Left lung (tissue), 4 donors: ENCODE measurements at regions not wholly inside any gene's neighbourhood (a gene's known extent, or its start where the extent isn't known, plus 50 kb on each side); places are given as distances from the start of the nearest gene placed in this dataset.

Source experiments
- ATAC-seq: fragments of 200-7000 bp; cut with Tn5 transposase; one replicate; pipeline ENCODE4 v1.9.1; 2020; ENCODE audit warnings: moderate library complexity
- DNase-seq, 4 donors: peaks; one replicate each; pipeline ENCODE4 v3.0.0-alpha.2; 2013 to 2020
- H3K27ac ChIP-seq, 2 donors: fragments of 200-600 bp; sonication (generic) in 1 of 2; one replicate each; pipeline versions ENCODE4 v1.5.0 to v1.8.0; 2020 to 2021
- H3K27me3 ChIP-seq, 2 donors: fragments of 200-600 bp; sonication (generic) in 1 of 2; one replicate each; pipeline versions ENCODE4 v1.5.0 to v1.8.0; 2020 to 2021
- H3K36me3 ChIP-seq, 2 donors: fragments of 200-600 bp; sonication (generic) in 1 of 2; one replicate each; pipeline versions ENCODE4 v1.5.0 to v1.8.0; 2020 to 2021
- H3K4me1 ChIP-seq, 2 donors: fragments of 200-600 bp; one replicate each; pipeline ENCODE4 v1.8.0; 2021
- H3K4me3 ChIP-seq, 2 donors: fragments of 200-600 bp; sonication (generic) in 1 of 2; one replicate each; pipeline versions ENCODE4 v1.5.0 to v1.8.0; 2020 to 2021; ENCODE audit warnings: mild to moderate bottlenecking in 1 of 2
- H3K9me3 ChIP-seq, 2 donors: fragments of 200-600 bp; sonication (generic) in 1 of 2; one replicate each; pipeline versions ENCODE4 v1.5.0 to v1.8.0; 2020 to 2021
- CTCF ChIP-seq, 2 donors: fragments of 200-600 bp; sonication (generic) in 1 of 2; IDR thresholded peaks; one replicate each; pipeline versions ENCODE4 v1.5.0 to v1.8.0; 2021; ENCODE audit warnings: antibody characterized with exemption in 2 of 2
- intact Hi-C, 2 donors: fragments of 100-400 bp; cut with DNase I; formaldehyde crosslinking; loops; one replicate each; pipeline versions ENCODE4 v1.11.2 to v1.14.2; 2022
- donor health status: DM: no; HTN: yes; CAD: no.
- donor health status: DM: no; HTN: no; CAD: no.

GRCh38 chr5:167877114-167877722, 414.2 kb upstream of the WWC1 start:
- Histone ChIP-seq H3K36me3 (no peaks in the 10 kb centered on the region), H3K9me3 (no peaks in the 10 kb centered on the region), H3K27me3 (no peaks in the 10 kb centered on the region), H3K4me1 (no peaks in the 10 kb centered on the region), H3K4me3 (no peak overlapping the region), H3K27ac (no peak overlapping the region)
- DNase-seq (no peak), ATAC-seq (no peak)
- intact Hi-C loops: no loop called here
- TF ChIP-seq CTCF (IDR thresholded peaks at IDR 0.05): no peak

- DNase-seq (no peak), ATAC-seq (no peak)
- Histone ChIP-seq H3K27me3 (no peaks in the 10 kb centered on the region), H3K4me3 (no peak overlapping the region), H3K4me1 (no peaks in the 10 kb centered on the region), H3K27ac (no peak overlapping the region), H3K36me3 (no peaks in the 10 kb centered on the region), H3K9me3 (no peaks in the 10 kb centered on the region)
- TF ChIP-seq CTCF (IDR thresholded peaks at IDR 0.05): no peak
- intact Hi-C loops: no loop called here
Observed at GRCh38 chr5:167877924-167878323, 413.5 kb upstream of the WWC1 start.

GRCh38 chr5:167880420-167880819, 411.0 kb upstream of the WWC1 start:
- Histone ChIP-seq H3K4me1 (no peaks in the 10 kb centered on the region), H3K36me3 (no peaks in the 10 kb centered on the region), H3K9me3 (no peaks in the 10 kb centered on the region), H3K4me3 (no peak overlapping the region), H3K27ac (no peak overlapping the region), H3K27me3 (no peaks in the 10 kb centered on the region)
- intact Hi-C loops: no loop called here
- DNase-seq: no peak
- ATAC-seq: no peak
- TF ChIP-seq CTCF (IDR thresholded peaks at IDR 0.05): no peak

- ATAC-seq (no peak), DNase-seq (no peak)
- Histone ChIP-seq H3K36me3 (no peaks in the 10 kb centered on the region), H3K9me3 (no peaks in the 10 kb centered on the region), H3K27ac (no peak overlapping the region), H3K4me3 (no peak overlapping the region), H3K4me1 (no peaks in the 10 kb centered on the region), H3K27me3 (no peaks in the 10 kb centered on the region)
- no peak for TF ChIP-seq CTCF (IDR thresholded peaks at IDR 0.05)
- intact Hi-C loops: no loop called here
Observed at GRCh38 chr5:167881041-167881440, 410.4 kb upstream of the WWC1 start.

GRCh38 chr5:167886196-167886595, 405.2 kb upstream of the WWC1 start:
- no peaks in the 10 kb centered on the region for H3K9me3 ChIP-seq
- DNase-seq: no peak
- H3K4me1 ChIP-seq: no peaks in the 10 kb centered on the region
- no peak overlapping the region for H3K27ac ChIP-seq
- no peaks in the 10 kb centered on the region for H3K36me3 ChIP-seq
- H3K27me3 ChIP-seq: no peaks in the 10 kb centered on the region
- intact Hi-C loops: no loop called here
- no peak overlapping the region for H3K4me3 ChIP-seq
- ATAC-seq: no peak
- TF ChIP-seq CTCF (IDR thresholded peaks at IDR 0.05): no peak
